ENCODE measurements at regions not wholly inside any gene's neighbourhood (a gene's known extent, or its start where the extent isn't known, plus 50 kb on each side); places are given as distances from the start of the nearest gene placed in this dataset.

DNA sequence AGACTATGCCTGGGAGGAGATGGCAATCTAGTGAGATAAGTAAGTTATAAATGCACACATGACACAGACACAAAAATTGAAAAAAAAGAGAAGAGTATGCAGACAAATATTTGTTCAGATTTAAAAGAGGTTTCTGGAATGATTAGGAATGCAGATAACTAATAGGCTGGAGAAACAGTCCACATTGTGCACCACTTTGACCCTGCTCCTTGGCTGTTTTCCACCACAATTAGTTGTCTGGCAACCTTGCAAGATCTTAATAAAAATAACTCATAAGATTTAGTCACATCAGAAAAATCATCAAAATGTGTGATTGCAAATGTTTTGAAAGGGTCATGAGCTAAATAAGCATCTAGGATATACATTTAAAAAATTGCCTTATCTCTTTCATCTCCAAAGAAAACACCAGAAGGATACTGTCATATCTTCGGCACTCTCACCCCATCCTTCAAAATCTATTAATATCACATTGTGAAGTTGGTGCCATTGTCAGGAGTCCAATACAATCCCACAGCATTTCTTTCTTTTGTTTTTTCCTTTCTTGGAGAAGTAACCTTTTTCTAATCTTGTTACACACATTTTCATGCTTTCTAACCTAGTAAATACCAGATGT, 153.7 kb upstream of the KCNMB2 start:
- peak; percentile 32 for DNase-seq (ENCODE audit: low read depth)

DNA sequence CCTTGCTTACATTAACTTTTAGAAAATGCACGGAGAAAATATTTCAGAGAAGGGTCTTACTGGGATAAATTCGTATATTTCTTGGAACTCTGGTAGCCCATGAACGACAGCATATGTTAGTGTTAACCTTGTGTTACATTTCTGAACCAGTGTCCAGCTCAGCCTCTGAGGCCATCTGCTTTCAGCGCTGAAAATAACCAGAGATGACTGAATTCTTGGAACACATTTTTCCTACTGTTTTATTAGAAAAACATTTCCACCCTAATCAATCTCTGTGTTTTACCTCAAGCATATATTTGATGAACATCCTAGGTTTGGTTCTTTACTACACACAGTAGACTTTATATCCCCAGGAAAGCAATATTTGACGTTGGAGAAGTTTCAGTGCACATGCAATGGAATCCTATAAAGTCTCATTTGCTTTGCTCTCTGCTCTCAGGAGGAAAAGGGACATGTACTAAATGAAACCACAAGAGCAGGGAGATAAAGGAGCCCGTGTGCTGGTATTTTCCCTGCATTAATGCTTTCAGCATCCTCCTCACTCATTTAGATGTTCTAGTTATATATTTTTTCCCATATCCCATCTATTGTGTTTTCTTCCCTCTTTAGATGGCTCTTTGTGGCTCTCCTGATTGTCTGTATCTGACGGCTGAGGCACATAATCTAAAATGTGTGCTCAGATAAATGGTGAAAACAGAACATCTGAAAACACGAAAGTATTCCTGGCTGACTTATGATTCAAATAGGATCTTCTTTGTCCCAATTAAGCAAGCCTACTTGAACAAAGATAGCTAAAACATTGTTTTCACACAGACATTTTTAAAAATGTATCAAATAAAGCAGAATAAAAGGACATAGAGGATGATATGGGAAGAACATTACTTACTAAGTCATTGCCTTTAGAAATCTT, 151.7 kb upstream of the KCNMB2 start:
- peak; percentile 36 for DNase-seq (ENCODE audit: low read depth)

DNA sequence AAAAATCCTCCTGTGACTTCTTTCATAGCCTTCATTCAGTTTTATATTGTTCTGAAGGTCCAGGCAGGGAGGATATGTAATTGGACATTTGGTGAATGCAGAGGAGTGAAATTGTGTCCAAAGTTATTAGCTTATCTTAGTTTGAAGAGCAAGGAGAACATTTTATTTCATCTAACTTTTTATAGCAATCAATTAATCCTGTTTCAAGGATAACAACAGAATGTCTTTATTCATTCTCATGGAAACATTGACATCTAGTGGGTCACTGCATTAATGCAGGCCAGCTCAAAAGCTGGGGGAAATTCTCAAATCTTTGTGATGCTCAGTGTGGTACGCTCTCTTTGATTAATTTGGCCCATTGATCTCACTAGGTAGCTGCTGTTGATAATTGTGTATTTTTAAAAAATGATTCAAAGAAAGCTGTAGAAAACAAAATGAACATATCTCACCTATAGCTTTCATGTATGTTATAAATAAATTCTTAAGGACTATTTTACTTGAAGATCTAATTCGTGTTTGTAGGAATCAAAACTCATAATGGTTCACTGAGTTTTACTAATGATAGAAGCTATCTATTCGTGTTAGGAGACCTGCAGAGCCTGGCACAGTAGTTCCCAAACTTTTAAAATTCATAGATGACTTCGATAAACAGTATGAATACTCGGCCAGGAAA, 150.8 kb upstream of the KCNMB2 start:
- peak; percentile 49 for DNase-seq (ENCODE audit: low read depth)

DNA sequence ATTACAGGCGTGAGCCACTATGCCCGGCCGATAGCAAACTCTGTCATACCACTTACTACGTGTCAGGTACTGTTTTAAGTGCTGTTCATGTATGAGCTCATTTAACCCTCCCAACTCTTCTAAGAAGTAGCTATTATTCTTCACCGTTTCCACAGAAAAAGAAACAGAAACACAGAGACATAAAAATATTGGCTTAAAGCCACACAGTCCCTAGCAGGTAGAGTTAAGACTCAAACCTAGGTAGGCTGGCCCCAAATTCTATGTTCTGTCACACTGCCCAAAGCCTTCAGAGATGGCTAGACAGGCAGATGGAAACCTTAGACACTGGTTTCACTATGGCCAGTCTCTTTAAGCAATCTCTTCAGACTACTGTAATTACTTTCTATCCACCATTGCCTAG, 149.8 kb upstream of the KCNMB2 start:
- DNase-seq (ENCODE audit: low read depth), result no peak

DNA sequence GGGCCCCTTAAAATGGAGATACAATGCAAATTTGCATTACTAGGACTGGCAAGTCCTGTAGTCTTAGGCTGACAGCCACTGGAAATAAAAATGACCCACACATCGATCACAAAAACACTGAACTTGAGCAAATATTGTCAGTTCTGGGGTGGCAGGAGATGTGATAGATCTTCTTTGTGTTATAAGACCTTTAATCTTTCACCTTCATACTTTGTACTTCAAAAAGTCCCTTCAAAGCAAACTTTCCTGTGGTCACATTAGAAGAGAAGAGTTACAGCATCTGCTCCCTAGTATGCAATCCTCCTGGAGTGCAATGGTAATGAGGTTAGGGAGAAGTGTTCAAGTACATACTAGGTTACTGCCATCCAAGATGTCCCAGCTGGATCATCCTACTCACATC, 149.4 kb upstream of the KCNMB2 start:
- no peak for DNase-seq (ENCODE audit: low read depth)

DNA sequence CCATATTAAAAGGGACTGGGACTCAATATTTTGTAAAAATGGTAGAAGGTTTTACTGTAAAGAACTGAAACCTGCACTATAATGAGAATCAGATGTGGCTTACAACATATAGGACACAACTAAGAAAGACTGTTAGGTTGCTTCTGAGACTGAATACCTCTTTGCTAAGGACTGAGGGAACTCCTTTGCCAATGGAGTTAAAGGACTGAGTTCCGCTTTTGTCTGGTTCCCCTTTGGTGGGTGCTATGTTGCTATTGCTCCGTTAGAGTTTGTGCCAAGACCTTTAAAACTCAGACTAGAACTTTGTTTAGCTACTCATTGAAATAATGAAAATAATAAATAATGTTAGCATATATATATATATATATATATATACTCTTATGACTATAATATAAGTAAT, 147.8 kb upstream of the KCNMB2 start:
- no peak for DNase-seq (ENCODE audit: low read depth)

DNA sequence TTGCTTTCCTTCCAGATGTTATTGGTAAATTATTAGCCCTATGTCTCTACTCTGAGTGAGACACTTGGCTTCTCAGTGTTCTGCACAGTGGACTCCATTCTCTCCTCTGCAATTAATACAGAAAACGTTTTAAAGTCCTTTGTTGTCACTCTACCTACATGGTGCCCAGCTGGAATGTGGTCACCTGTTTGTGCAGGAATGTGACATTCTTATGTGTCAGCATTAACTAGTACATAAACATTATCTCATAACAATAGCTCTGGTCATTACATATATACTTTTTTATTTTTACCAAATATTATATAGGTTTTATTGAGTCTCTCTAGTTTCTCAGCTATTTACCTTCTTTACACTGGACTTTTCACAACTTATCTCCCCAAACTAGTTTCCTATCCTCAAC, 147.0 kb upstream of the KCNMB2 start:
- no peak for DNase-seq (ENCODE audit: low read depth)

DNA sequence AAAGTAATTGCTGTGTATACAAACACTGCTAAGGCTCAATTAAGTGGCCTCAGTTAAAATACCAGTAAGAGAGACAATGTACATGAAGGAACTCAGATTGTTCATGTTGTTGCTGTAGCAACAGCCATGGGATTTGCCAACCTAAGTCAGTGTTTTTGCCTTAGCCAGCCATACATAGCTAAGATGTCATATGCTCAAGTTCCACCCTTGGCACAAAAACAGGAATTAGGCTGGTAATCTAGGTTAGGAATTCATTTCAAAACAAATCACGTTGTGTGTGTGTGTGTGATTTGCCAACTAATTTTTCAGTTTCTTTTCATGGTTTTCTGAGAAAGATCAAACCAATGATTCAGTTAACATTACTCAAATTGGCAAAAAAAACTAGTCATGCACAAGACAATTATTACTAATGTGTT, 143.7 kb upstream of the KCNMB2 start:
- peak; percentile 58 for DNase-seq (ENCODE audit: low read depth)

DNA sequence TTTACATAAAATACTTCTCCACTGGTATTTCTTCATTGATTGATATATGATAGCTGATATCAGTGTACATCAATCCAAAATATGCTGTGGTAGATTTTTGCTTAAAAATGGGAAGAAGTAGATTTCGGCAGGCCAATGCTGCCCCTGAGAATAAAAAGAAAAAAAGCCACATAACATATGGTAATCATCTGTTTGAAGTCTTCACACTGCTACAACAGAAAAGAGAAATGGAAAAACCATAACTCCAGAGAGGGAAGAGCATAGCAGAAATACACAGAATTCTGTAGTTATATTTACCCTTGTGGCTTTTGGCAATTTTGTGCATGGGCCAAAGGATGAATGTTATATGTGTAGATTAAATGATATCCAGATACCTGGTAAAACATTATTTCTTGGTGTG, 143.1 kb upstream of the KCNMB2 start:
- no peak for DNase-seq (ENCODE audit: low read depth)

DNA sequence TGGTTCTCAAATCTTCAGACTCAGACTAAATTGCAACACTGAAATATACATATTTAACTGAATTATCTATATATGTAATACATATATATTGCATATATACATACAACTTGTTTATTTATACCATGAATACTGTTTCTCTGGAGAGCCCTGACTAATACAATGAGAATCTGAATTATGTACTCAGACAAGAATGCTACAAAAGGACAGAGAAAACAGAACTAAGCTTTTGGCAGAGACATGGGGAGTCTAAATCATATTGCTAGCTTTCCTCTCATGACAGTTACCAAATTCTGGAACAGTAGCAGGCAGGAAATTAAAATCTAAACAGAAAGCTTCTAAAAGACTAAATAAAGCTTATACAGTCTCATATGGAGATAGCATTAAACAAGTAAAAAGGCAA, 142.4 kb upstream of the KCNMB2 start:
- DNase-seq (ENCODE audit: low read depth), result peak; percentile 71

DNA sequence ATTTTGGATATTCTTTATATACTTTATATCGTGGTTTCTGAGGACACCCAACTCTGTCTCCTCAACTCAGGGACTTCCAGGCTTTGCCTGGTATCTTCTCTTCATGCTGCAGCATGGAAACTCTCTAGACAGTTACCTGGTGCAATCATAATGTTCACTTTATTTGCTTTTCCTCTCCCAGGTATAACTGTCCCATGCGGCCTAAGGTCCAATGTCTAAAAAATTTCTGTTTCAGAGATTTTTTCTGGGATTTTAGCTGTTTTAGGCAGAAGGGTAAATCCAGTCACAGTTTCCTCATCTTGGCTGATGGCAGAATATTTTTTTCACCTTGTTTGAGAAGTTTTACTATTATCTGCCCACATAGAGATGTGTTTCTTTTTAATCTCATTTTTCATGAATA, 139.9 kb upstream of the KCNMB2 start:
- no peak for DNase-seq (ENCODE audit: low read depth)

DNA sequence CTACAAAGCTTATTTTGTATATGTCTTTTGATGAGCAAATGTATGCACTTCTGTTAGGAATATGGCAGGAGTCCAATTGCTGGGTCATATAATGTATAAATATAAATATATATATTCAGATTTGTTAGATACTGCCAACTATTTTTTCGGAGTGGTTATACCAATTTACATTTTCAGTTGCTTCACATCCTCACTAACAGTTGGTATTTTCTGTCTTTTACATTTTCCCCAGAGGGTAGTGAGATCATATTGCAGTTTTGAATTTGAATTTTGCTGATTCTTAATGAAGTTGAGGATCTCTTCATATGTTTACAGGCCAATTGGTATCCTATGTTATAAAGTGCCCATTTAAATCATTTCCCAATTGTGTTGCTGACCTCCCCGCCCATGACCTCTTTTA, 139.0 kb upstream of the KCNMB2 start:
- DNase-seq (ENCODE audit: low read depth), result no peak

DNA sequence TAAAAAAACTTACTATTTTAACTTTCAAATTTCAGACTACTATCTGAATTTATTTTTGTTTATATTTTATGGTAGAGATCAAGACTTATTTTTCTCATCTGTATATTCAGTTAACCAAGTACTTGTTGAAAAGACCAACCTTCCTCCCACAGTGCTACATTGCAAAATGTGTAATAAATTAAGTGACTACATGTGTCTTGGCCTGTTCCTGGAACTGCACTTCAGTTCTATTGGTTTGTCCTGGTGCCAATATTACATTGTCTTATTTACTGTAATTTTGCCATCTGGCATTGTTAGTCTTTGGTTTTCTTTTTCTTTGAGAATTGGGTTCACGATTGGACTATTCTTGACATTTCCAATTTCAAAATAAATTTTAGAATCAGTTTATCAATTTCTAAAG, 138.4 kb upstream of the KCNMB2 start:
- DNase-seq (ENCODE audit: low read depth), result peak; percentile 17

DNA sequence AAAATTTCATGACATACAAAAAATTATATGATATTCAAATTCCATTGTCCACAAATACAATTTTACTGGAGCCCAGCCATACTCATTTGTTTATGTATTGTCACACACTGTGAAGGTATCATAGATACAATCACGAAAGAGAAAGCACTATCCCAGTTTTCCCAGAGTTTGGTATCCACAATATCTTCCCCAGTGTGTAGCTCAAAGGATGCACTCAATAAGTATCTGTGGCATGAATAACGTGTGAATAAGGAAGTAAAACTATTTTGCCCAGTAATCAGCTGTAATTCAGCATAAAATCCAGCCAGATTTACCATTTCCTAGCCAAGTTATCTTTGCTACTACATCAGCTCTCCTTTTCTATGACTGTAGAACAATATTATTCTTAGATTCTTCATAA, 131.3 kb upstream of the KCNMB2 start:
- no peak for DNase-seq (ENCODE audit: low read depth)

DNA sequence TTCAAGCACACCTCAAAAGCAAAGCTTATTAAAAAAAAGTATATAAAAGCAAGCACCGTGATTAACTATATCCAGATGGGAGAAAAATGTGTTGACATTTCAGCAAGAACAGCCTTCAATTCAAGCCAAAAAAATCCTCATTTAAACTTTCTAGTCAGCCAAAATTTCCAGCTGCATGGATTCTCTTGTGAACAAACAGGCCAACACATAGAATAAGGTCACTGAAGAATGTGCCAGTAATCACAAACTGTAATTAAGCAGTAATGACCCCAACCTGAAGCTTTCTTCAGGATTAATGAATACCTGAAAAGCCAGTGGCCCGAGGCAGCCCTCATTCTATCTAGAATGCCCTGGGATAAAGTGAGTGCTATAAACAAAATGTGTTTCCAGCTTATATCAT, 130.7 kb upstream of the KCNMB2 start:
- no peak for DNase-seq (ENCODE audit: low read depth)

DNA sequence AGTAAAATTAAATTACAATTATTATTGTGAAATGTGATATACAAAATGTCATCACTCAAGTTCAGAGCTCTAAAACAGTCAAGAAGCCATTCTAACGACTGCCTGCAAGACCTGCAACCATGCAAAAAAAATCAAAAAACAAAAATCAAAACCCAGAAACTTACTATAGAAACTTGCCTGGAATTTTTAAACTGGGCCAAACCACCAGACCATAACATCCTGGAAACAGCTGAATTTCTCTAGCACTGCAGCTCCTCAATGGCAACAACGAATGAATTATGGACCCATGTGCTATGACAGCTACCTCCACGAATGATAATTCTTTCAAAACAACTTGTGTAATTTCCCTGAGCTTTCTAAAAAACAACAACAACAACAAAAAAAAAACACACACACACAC, 130.0 kb upstream of the KCNMB2 start:
- DNase-seq (ENCODE audit: low read depth), result peak; percentile 54

DNA sequence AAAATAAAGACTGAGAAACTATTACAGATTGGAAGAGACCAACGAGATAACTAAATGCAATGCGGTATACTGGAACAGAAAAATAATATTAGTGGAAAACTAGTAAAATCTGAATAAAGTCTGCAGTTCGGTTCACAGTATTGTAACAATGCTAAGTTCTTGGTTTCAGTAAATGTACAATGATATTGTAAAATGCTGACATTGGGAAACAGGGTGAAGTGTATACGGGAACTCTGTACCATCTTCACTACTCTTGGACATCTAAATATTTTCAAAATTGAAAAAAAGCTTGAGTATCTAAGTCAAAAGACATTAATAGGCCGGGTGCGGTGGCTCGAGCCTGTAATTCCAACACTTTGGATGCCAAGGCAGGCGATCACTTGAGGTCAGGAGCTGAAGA, 120.9 kb upstream of the KCNMB2 start:
- no peak for DNase-seq (ENCODE audit: low read depth)

DNA sequence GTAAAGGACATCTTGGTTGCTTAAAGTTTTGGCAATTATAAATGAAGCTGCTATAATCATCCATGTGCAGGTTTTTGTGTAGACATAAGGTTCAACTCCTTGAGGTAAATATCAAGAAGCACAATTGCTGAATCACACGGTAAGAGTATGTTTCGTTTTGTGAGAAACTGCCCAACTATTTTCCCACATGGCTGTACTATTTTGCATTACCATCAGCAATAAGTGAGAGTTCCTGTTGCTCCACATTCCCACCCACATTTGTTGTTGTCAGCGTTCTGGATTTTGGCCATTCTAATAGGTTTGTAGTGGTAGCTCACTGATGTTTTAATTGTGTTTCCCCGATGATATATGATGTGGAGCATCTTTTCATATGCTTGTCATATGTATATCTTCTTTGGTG, 118.5 kb upstream of the KCNMB2 start:
- DNase-seq (ENCODE audit: low read depth), result no peak

DNA sequence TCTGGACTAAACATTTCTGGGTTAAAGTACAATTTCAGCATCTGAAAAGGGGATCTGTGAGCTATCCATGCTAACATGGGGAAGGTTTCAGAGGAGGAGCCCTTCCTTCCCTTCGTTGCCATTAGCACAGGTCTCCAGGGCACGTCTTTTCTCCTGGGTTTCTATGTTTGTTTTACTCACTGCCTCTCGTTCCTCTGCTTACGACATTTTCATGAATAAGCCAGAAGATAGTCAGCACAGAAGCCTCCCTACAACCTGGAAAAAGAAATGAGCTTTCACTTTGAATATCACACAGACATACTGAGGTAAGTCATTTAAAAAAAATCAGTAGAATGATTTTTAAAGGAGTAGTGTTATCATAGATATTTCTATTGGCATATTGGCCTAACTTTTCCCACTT, 117.2 kb upstream of the KCNMB2 start:
- DNase-seq (ENCODE audit: low read depth), result peak; percentile 17

DNA sequence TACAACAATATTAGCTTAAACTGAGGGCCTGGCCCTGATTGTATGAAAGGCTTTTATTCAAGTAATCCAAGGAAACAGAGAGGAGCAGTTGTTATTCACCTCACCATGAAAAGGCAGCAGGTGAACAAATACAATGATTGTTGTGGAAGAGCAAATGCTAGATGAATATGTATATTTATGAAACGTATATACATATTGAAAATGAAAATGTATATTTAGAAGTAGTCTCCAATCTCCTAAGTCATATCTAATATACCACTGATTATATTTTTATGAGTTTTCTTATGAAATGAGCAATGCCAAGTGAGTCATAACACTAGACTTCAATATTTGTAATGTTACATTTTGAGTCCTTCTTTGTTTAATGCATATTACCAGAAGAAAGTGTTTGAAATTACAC, 116.2 kb upstream of the KCNMB2 start:
- no peak for DNase-seq (ENCODE audit: low read depth)

DNA sequence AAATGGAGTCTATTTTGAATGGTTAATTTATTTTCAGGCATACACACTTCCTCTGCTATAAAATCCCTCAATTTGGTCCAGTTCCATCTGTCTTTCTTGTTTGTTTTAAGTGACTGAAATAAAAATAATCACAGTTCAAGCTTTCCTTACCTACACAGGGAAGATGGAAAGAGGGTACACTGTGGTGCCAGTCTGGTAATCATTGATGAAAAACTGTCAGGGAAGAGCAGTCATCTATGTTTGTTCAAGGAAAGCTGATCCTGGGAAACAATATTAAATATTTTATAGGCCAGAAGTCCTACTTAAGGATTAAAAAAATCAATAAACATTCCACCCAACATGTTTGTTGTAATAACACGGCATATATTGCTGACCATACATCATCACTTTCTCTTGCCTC, 115.2 kb upstream of the KCNMB2 start:
- no peak for DNase-seq (ENCODE audit: low read depth)

DNA sequence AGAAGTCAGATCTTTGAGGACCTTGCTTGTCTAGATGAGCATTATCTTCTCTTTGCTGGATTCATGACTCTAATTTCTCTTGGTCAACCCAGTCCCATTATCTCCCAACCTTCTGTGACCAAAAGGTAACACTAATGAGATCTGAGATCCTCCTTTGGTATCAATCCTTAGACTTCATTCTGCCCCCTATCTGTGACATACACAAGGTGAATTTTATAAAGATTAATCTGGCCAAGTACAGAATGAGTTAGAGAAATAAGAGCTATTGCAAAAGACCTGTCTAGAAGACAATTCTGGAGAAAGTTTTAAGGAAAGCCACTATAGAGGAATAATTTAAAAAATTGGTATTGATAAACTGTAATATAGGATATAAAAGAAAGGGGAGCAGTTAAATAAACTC, 113.8 kb upstream of the KCNMB2 start:
- no peak for DNase-seq (ENCODE audit: low read depth)

DNA sequence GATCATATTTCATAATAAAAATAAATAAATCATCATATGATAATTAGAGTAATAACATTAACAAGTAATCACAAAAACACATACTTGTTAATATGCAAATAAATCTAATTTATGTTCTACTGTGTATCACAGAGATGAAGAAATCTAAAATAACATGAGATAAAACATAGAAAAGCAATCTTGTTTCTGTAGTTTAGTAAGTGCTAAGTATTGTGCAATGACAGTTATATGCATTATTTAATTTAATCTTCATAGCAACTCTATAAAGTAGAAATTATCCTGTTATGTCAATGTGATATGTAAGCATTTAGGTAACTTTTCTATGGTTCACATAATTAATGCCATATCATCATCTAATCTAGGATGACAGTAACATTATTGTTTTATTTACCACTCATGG, 108.2 kb upstream of the KCNMB2 start:
- no peak for DNase-seq (ENCODE audit: low read depth)
